Fibroblast of pulmonary artery (primary cell): ENCODE measurements at regions not wholly inside any gene's neighbourhood (a gene's known extent, or its start where the extent isn't known, plus 50 kb on each side); places are given as distances from the start of the nearest gene placed in this dataset.

Source experiments
- DNase-seq: peaks from one replicate; pipeline ENCODE4 v3.0.0-alpha.2; 2010; ENCODE audit warnings: low read depth
- H3K4me3 ChIP-seq: replicated peaks from 2 replicates; pipeline ENCODE4 v1.5.1; 2011; ENCODE audit warnings: low read depth, mild to moderate bottlenecking, control low read depth, low read length, moderate library complexity
- CTCF ChIP-seq: IDR thresholded peaks from 2 replicates; pipeline ENCODE4 v1.5.1; 2011; ENCODE audit warnings: mild to moderate bottlenecking, control low read depth, low read length, inconsistent platforms; ENCODE audit errors: missing control alignments

GRCh38 chr13:38166116-38166515 is 183.5 kb upstream of the UFM1 start:
- no peak overlapping the region for H3K4me3 ChIP-seq
- peak; percentile 26 for DNase-seq
- no peak for TF ChIP-seq CTCF

GRCh38 chr13:38160131-38160530 is 189.5 kb upstream of the UFM1 start:
- DNase-seq = no peak
- TF ChIP-seq CTCF = no peak
- no peak overlapping the region for H3K4me3 ChIP-seq

GRCh38 chr13:38159710-38160109 is 189.9 kb upstream of the UFM1 start:
- TF ChIP-seq CTCF = no peak
- DNase-seq = no peak
- H3K4me3 ChIP-seq = no peak overlapping the region

GRCh38 chr13:38147050-38147449 is 202.6 kb upstream of the UFM1 start:
- TF ChIP-seq CTCF = no peak
- DNase-seq = no peak
- H3K4me3 ChIP-seq = no peak overlapping the region

- peak; percentile 54 for DNase-seq
- TF ChIP-seq CTCF = no peak
- no peak overlapping the region for H3K4me3 ChIP-seq
Measured at GRCh38 chr13:38141792-38142191, 207.9 kb upstream of the UFM1 start.

GRCh38 chr13:38135592-38135991 is 214.1 kb upstream of the UFM1 start:
- no peak for TF ChIP-seq CTCF
- no peak overlapping the region for H3K4me3 ChIP-seq
- no peak for DNase-seq

GRCh38 chr13:38121267-38121666 is 228.4 kb upstream of the UFM1 start:
- H3K4me3 ChIP-seq = no peak overlapping the region
- TF ChIP-seq CTCF = no peak
- DNase-seq = no peak
